H1 (cell line): ENCODE measurements at regions not wholly inside any gene's neighbourhood (a gene's known extent, or its start where the extent isn't known, plus 50 kb on each side); places are given as distances from the start of the nearest gene placed in this dataset.

Source experiments
- CTCF ChIA-PET: fragments of 300-600 bp; sonication (Branson Sonifier 250); formaldehyde crosslinking; loops from one replicate; lab custom pipeline; 2021; ENCODE audit not compliant: partially characterized antibody; lab: Charles Lee
- POLR2A ChIA-PET: fragments of 300-600 bp; sonication (Branson Sonifier 250); formaldehyde crosslinking; loops from one replicate; lab custom pipeline; 2021; ENCODE audit warnings: inconsistent platforms; ENCODE audit not compliant: partially characterized antibody; lab: Charles Lee
- DNase-seq, 2 experiments: peaks; one replicate each; pipeline versions ENCODE4 v3.0.0 to v3.0.0-alpha.2; 2010 to 2022; ENCODE audit warnings: low spot score in 2 of 2, low read depth in 1 of 2, mixed read lengths in 1 of 2
- FAIRE-seq: peaks from 2 replicates; lab custom pipeline; 2011; peaks lifted over from hg19 to GRCh38; lab: Jason Lieb, UNC
- H2AFZ ChIP-seq: 2 replicates; pipeline ENCODE4 v1.8.1; 2012; ENCODE audit warnings: low read length, inconsistent platforms
- H2AK5ac ChIP-seq: 2 replicates; pipeline ENCODE4 v1.6.1; 2013; ENCODE audit warnings: low read depth, low read length
- H2BK120ac ChIP-seq: replicated peaks from 2 replicates; pipeline ENCODE3; 2013; ENCODE audit warnings: low read depth, low read length, inconsistent platforms
- H2BK12ac ChIP-seq: 2 replicates; pipeline ENCODE4 v1.6.1; 2013; ENCODE audit warnings: low read depth, low read length
- H2BK15ac ChIP-seq: 2 replicates; pipeline ENCODE4 v1.6.1; 2013; ENCODE audit warnings: low read length
- H2BK20ac ChIP-seq: 2 replicates; pipeline ENCODE4 v1.6.1; 2013; ENCODE audit warnings: low read length
- H2BK5ac ChIP-seq: 2 replicates; pipeline ENCODE4 v1.6.1; 2013; ENCODE audit warnings: low read depth, low read length
- H3K14ac ChIP-seq: 2 replicates; pipeline ENCODE4 v1.6.1; 2013; ENCODE audit warnings: inconsistent platforms; ENCODE audit not compliant: insufficient read length
- H3K18ac ChIP-seq: 2 replicates; pipeline ENCODE4 v1.6.1; 2013; ENCODE audit warnings: low read length; ENCODE audit errors: extremely low read depth
- H3K23ac ChIP-seq: 2 replicates; pipeline ENCODE4 v1.6.1; 2013; ENCODE audit warnings: inconsistent platforms; ENCODE audit not compliant: insufficient read length
- H3K23me2 ChIP-seq: 2 replicates; pipeline ENCODE4 v1.6.1; 2013; ENCODE audit warnings: low read depth, low read length
- H3K27ac ChIP-seq: 2 replicates; pipeline ENCODE4 v1.6.1; 2011; ENCODE audit warnings: low read depth, low read length, inconsistent platforms
- H3K27me3 ChIP-seq, 4 experiments: replicated peaks in 1 of 4; 1 replicate in 1 of 4; 2 replicates in 3 of 4; pipeline versions ENCODE4 v1.6.1 to v1.8.1; 2011 to 2013; ENCODE audit warnings: low read length in 3 of 4, mild to moderate bottlenecking in 3 of 4, inconsistent platforms in 2 of 4, mixed read lengths in 2 of 4, moderate library complexity in 1 of 4; ENCODE audit not compliant: control insufficient read depth in 3 of 4, insufficient read depth in 3 of 4; ENCODE audit errors: extremely low read depth in 1 of 4
- H3K36me3 ChIP-seq, 4 experiments: 2 replicates each; pipeline versions ENCODE4 v1.6.1 to v1.8.1; 2011 to 2013; ENCODE audit warnings: mild to moderate bottlenecking in 4 of 4, low read length in 3 of 4, moderate library complexity in 2 of 4, control low read depth in 1 of 4, inconsistent platforms in 1 of 4; ENCODE audit not compliant: insufficient read depth in 4 of 4, control insufficient read depth in 2 of 4
- H3K4ac ChIP-seq: replicated peaks from 2 replicates; pipeline ENCODE3; 2013; ENCODE audit warnings: low read length, low read depth, mixed read lengths, inconsistent platforms; ENCODE audit not compliant: insufficient read length
- H3K4me1 ChIP-seq, 4 experiments: replicated peaks in 1 of 4; 1 replicate in 1 of 4; 2 replicates in 3 of 4; pipeline versions ENCODE4 v1.6.1 to v1.8.1; 2011 to 2013; ENCODE audit warnings: low read length in 3 of 4, inconsistent platforms in 2 of 4, mixed read lengths in 1 of 4; ENCODE audit not compliant: insufficient read depth in 4 of 4, control insufficient read depth in 3 of 4
- H3K4me2 ChIP-seq, 2 experiments: 2 replicates each; pipeline versions ENCODE4 v1.6.1 to v1.8.1; 2011 to 2013; ENCODE audit warnings: low read depth in 2 of 2, low read length in 2 of 2, control low read depth in 1 of 2, inconsistent platforms in 1 of 2, mild to moderate bottlenecking in 1 of 2; ENCODE audit not compliant: insufficient read depth in 1 of 2
- H3K4me3 ChIP-seq, 4 experiments: fragments of 200-600, 300-600 bp in 1 of 4; sonication (generic), shearing (Covaris generic), sonication (Bioruptor Twin) in 1 of 4; 2 replicates each; pipeline versions ENCODE4 v1.5.1 to v1.8.1; 2011 to 2016; ENCODE audit warnings: low read length in 4 of 4, low read depth in 3 of 4, control low read depth in 2 of 4, inconsistent platforms in 2 of 4, mild to moderate bottlenecking in 2 of 4, mixed read lengths in 1 of 4, moderate library complexity in 1 of 4; ENCODE audit not compliant: insufficient read depth in 2 of 4; ENCODE audit errors: extremely low read depth in 1 of 4
- H3K56ac ChIP-seq: replicated peaks from 2 replicates; pipeline ENCODE3; 2013; ENCODE audit warnings: low read depth, mild to moderate bottlenecking, mixed read lengths, low read length, inconsistent platforms; ENCODE audit not compliant: insufficient read length
- H3K79me1 ChIP-seq: 2 replicates; pipeline ENCODE4 v1.6.1; 2013; ENCODE audit warnings: low read depth, low read length, control low read depth
- H3K79me2 ChIP-seq, 2 experiments: 2 replicates each; pipeline versions ENCODE4 v1.6.1 to v1.8.1; 2012 to 2013; ENCODE audit warnings: low read length in 2 of 2, mild to moderate bottlenecking in 2 of 2, inconsistent platforms in 1 of 2; ENCODE audit not compliant: insufficient read depth in 2 of 2, control insufficient read depth in 1 of 2
- H3K9ac ChIP-seq, 4 experiments: replicated peaks in 1 of 4; 1 replicate in 1 of 4; 2 replicates in 3 of 4; pipeline versions ENCODE4 v1.6.1 to v1.8.1; 2011 to 2013; ENCODE audit warnings: low read depth in 3 of 4, low read length in 3 of 4, control low read depth in 2 of 4, mild to moderate bottlenecking in 2 of 4, moderate library complexity in 2 of 4, inconsistent platforms in 1 of 4; ENCODE audit errors: extremely low read depth in 1 of 4
- H3K9me3 ChIP-seq, 2 experiments: 2 replicates each; pipeline versions ENCODE4 v1.6.1 to v1.8.1; 2012 to 2013; ENCODE audit warnings: mild to moderate bottlenecking in 2 of 2, moderate library complexity in 2 of 2, control low read depth in 1 of 2, inconsistent platforms in 1 of 2, low read depth in 1 of 2, low read length in 1 of 2, mixed read lengths in 1 of 2; ENCODE audit not compliant: insufficient read depth in 2 of 2
- H4K20me1 ChIP-seq, 2 experiments: replicated peaks in 1 of 2; 2 replicates each; pipeline versions ENCODE3 to v1.8.1; 2011 to 2013; ENCODE audit warnings: inconsistent platforms in 2 of 2, low read length in 2 of 2, mild to moderate bottlenecking in 1 of 2; ENCODE audit not compliant: insufficient read depth in 2 of 2, control insufficient read depth in 1 of 2
- H4K5ac ChIP-seq: 2 replicates; pipeline ENCODE4 v1.6.1; 2013; ENCODE audit warnings: low read length, low read depth, mixed read lengths, inconsistent platforms; ENCODE audit not compliant: insufficient read length
- H4K8ac ChIP-seq: 2 replicates; pipeline ENCODE4 v1.8.0; 2013; ENCODE audit warnings: mild to moderate bottlenecking, moderate library complexity, low read length, inconsistent platforms; ENCODE audit not compliant: insufficient read depth; ENCODE audit errors: extremely low read depth
- H4K91ac ChIP-seq: replicated peaks from 2 replicates; pipeline ENCODE3; 2013; ENCODE audit warnings: low read length, mixed read lengths, inconsistent platforms; ENCODE audit not compliant: insufficient read length
- BACH1 ChIP-seq: IDR thresholded peaks from 2 replicates; pipeline ENCODE4 v1.6.1; 2012; ENCODE audit warnings: low read length, improper control_type of control experiment
- CHD1 ChIP-seq: IDR thresholded peaks from 2 replicates; pipeline ENCODE4 v1.6.1; 2012; ENCODE audit warnings: low read depth, low read length, improper control_type of control experiment
- CHD2 ChIP-seq: IDR thresholded peaks from 2 replicates; pipeline ENCODE4 v1.6.1; 2012; ENCODE audit warnings: low read length, improper control_type of control experiment
- CREB1 ChIP-seq: IDR thresholded peaks from 2 replicates; pipeline ENCODE4 v1.6.1; 2012; ENCODE audit warnings: inconsistent platforms
- CTBP2 ChIP-seq: IDR thresholded peaks from 2 replicates; pipeline ENCODE4 v1.7.0; 2011; ENCODE audit warnings: borderline replicate concordance, mild to moderate bottlenecking, moderate library complexity, mixed read lengths, low read length; ENCODE audit not compliant: insufficient read depth, insufficient read length
- E2F6 ChIP-seq: IDR thresholded peaks from 2 replicates; pipeline ENCODE4 v1.6.1; 2012; ENCODE audit warnings: inconsistent platforms
- FOSL1 ChIP-seq: IDR thresholded peaks from 2 replicates; pipeline ENCODE4 v1.6.1; 2011; ENCODE audit warnings: mild to moderate bottlenecking, low read depth, low read length, moderate library complexity; ENCODE audit not compliant: insufficient read depth
- HDAC6 ChIP-seq: IDR thresholded peaks from one replicate; pipeline ENCODE4 v1.7.1; 2012; ENCODE audit warnings: low read depth, mild to moderate bottlenecking, inconsistent platforms, low read length, moderate library complexity
- JUN ChIP-seq: IDR thresholded peaks from 2 replicates; pipeline ENCODE4 v1.6.1; 2011; ENCODE audit warnings: low read depth, mild to moderate bottlenecking, improper control_type of control experiment, low read length
- KDM1A ChIP-seq: fragments of 200-600, 300-600 bp; sonication (generic); IDR thresholded peaks from 2 replicates; pipeline ENCODE4 v1.7.1; 2016; ENCODE audit warnings: mild to moderate bottlenecking, low read length, borderline replicate concordance
- MAFK ChIP-seq: IDR thresholded peaks from 2 replicates; pipeline ENCODE4 v1.6.1; 2012; ENCODE audit warnings: low read depth, mild to moderate bottlenecking, improper control_type of control experiment, low read length
- POLR2AphosphoS5 ChIP-seq: IDR thresholded peaks from 2 replicates; pipeline ENCODE4 v1.6.1; 2011; ENCODE audit warnings: low read depth, low read length
- RAD21 ChIP-seq, 2 experiments: IDR thresholded peaks in 1 of 2; conservative IDR thresholded peaks in 1 of 2; 2 replicates each; pipeline ENCODE4 v1.6.1; 2011; ENCODE audit warnings: low read depth in 2 of 2, low read length in 2 of 2, improper control_type of control experiment in 1 of 2, inconsistent platforms in 1 of 2, mild to moderate bottlenecking in 1 of 2, moderate library complexity in 1 of 2
- SIRT6 ChIP-seq: IDR thresholded peaks from one replicate; pipeline ENCODE4 v1.7.1; 2012; ENCODE audit warnings: low read length, inconsistent platforms
- SP2 ChIP-seq: IDR thresholded peaks from 2 replicates; pipeline ENCODE4 v1.6.1; 2012; ENCODE audit warnings: mild to moderate bottlenecking, low read length, inconsistent platforms
- TAF1 ChIP-seq: IDR thresholded peaks from 2 replicates; pipeline ENCODE4 v1.6.1; 2011; ENCODE audit warnings: mild to moderate bottlenecking, low read depth, low read length
- YY1 ChIP-seq: IDR thresholded peaks from 2 replicates; pipeline ENCODE4 v1.6.1; 2011; ENCODE audit warnings: low read depth, mild to moderate bottlenecking, low read length
- WGBS, 2 experiments: shearing (Covaris generic) in 1 of 2; methylation state at CpG; one replicate each; pipeline versions ENCODE4 v1.1.6 to v1.1.7; 2013 to 2015; ENCODE audit warnings: low lambda C conversion rate in 2 of 2, mixed read lengths in 2 of 2, inconsistent platforms in 1 of 2, low coverage in 1 of 2, missing lambda C conversion rate in 1 of 2; ENCODE audit not compliant: insufficient replicate concordance in 2 of 2, insufficient coverage in 1 of 2, insufficient read length in 1 of 2; ENCODE audit errors: extremely low coverage in 1 of 2, missing lambda C conversion rate in 1 of 2; 5-methylcytosine and 5-hydroxymethylcytosine counted together

DNA sequence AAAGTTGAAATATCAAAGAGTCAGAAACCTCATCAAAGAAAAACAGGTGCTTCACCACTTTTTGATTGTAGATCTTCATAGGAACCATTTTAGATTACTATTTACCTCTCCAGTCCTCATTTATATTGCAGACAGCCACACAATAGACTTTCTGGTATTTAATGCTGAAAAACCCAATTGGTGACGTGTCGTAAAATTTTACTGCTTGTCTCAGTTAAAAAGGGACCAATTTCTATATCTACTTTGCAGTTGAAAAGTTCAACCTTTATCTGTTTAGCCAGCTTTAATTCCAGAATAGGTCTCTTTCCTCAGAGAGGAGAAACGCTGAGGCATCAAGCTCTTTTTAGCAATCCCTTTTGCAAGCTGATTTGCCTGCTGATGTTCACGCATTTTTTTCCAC, 1722.4 kb downstream of the PLA2G4A start:
- no peaks in the 10 kb centered on the region for H3K36me3 ChIP-seq
- H3K79me2 ChIP-seq: no peaks in the 10 kb centered on the region
- H3K14ac ChIP-seq: no peak overlapping the region
- H2AFZ ChIP-seq: no peak overlapping the region
- 87% methylated on average over 4 of the region's 4 CpGs; no CpG with 5 or more reads in 1 of the 2 experiments for WGBS, 2 experiments
- DNase-seq (no peak), FAIRE-seq (no peak)
- no peak overlapping the region for H4K8ac ChIP-seq
- POLR2A ChIA-PET: no interaction called here
- H3K23ac ChIP-seq: no peak overlapping the region
- no peak overlapping the region for H3K27ac ChIP-seq
- CTCF ChIA-PET: no interaction called here
- no peak overlapping the region for H2BK20ac ChIP-seq
- no peak overlapping the region for H2BK15ac ChIP-seq
- H4K91ac ChIP-seq: no peak overlapping the region
- H3K4ac ChIP-seq: no peak overlapping the region
- H3K23me2 ChIP-seq: no peaks in the 10 kb centered on the region
- no peaks in the 10 kb centered on the region for H4K20me1 ChIP-seq
- no peaks in the 10 kb centered on the region for H3K9me3 ChIP-seq
- no peaks in the 10 kb centered on the region for H3K79me1 ChIP-seq
- H4K5ac ChIP-seq: no peak overlapping the region
- no peak overlapping the region for H2AK5ac ChIP-seq
- no peak overlapping the region for H3K9ac ChIP-seq
- H2BK12ac ChIP-seq: no peak overlapping the region
- H3K56ac ChIP-seq: no peak overlapping the region
- no peaks in the 10 kb centered on the region for H3K4me1 ChIP-seq
- H3K4me3 ChIP-seq: no peak overlapping the region
- no peak overlapping the region for H3K4me2 ChIP-seq
- no peak overlapping the region for H3K18ac ChIP-seq
- H3K27me3 ChIP-seq: no peaks in the 10 kb centered on the region
- H2BK120ac ChIP-seq: no peak overlapping the region
- H2BK5ac ChIP-seq: no peak overlapping the region
- no peak for TF ChIP-seq SP2
- TF ChIP-seq BACH1: no peak
- TF ChIP-seq CTBP2: no peak
- no peak for TF ChIP-seq CHD2
- no peak for TF ChIP-seq TAF1
- no peak for TF ChIP-seq HDAC6
- no peak for TF ChIP-seq POLR2AphosphoS5
- TF ChIP-seq FOSL1: no peak
- no peak for TF ChIP-seq MAFK
- TF ChIP-seq E2F6: no peak
- no peak for TF ChIP-seq SIRT6
- TF ChIP-seq JUN: no peak
- TF ChIP-seq RAD21 (IDR thresholded peaks at IDR 0.05 in 1 of 2, conservative IDR thresholded peaks at IDR 0.05 in 1 of 2; ENCODE audit: low read depth in 2 of 2, low read length in 2 of 2): no peak
- no peak for TF ChIP-seq KDM1A
- no peak for TF ChIP-seq CREB1
- TF ChIP-seq YY1: no peak
- no peak for TF ChIP-seq CHD1
